ENCODE measurements at regions not wholly inside any gene's neighbourhood (a gene's known extent, or its start where the extent isn't known, plus 50 kb on each side); places are given as distances from the start of the nearest gene placed in this dataset.
"Not testable (repeated sequence)": the region's sequence is repeated elsewhere in the genome, so short reads cannot be mapped to it uniquely, and the experiment has no call there.

- not testable (repeated sequence) for H3K36me3 ChIP-seq (replicated peaks; ENCODE audit: insufficient read depth, low read depth); H3K9me2 ChIP-seq (replicated peaks; ENCODE audit: insufficient read depth); H3K79me2 ChIP-seq; H3K27ac ChIP-seq; H3K4me2 ChIP-seq; H3K4me1 ChIP-seq (ENCODE audit: insufficient read depth); H3K27me3 ChIP-seq; H3K9me3 ChIP-seq (ENCODE audit: low read depth); H3K4me3 ChIP-seq; DNase-seq (ENCODE audit: low spot score); H2AFZ ChIP-seq; H4K20me1 ChIP-seq (ENCODE audit: insufficient read depth, poor library complexity, severe bottlenecking)
- 70% methylated on average over 1 of the region's 1 CpG for WGBS (ENCODE audit: low lambda C conversion rate, missing lambda C conversion rate)
Observed at GRCh38 chr20:30297878-30298595, 959.4 kb upstream of the DEFB115 start.

GRCh38 chr20:30300220-30300642 lies 957.2 kb upstream of the DEFB115 start:
- not testable (repeated sequence) for H3K4me3 ChIP-seq; H4K20me1 ChIP-seq (ENCODE audit: insufficient read depth, poor library complexity, severe bottlenecking); H3K36me3 ChIP-seq (replicated peaks; ENCODE audit: insufficient read depth, low read depth); DNase-seq (ENCODE audit: low spot score); H3K9me3 ChIP-seq (ENCODE audit: low read depth); H2AFZ ChIP-seq; H3K4me2 ChIP-seq; H3K4me1 ChIP-seq (ENCODE audit: insufficient read depth); H3K79me2 ChIP-seq; H3K9me2 ChIP-seq (replicated peaks; ENCODE audit: insufficient read depth); H3K27me3 ChIP-seq; H3K27ac ChIP-seq
- WGBS (ENCODE audit: low lambda C conversion rate, missing lambda C conversion rate): 75% methylated on average over 21 of the region's 33 CpGs

GRCh38 chr20:30302786-30303185 lies 954.7 kb upstream of the DEFB115 start:
- not testable (repeated sequence) for H3K4me2 ChIP-seq; H4K20me1 ChIP-seq (ENCODE audit: insufficient read depth, poor library complexity, severe bottlenecking); H3K36me3 ChIP-seq (replicated peaks; ENCODE audit: insufficient read depth, low read depth); H3K27me3 ChIP-seq; H3K4me1 ChIP-seq (ENCODE audit: insufficient read depth); H3K4me3 ChIP-seq; H3K79me2 ChIP-seq; H3K9me3 ChIP-seq (ENCODE audit: low read depth); DNase-seq (ENCODE audit: low spot score); H2AFZ ChIP-seq; H3K9me2 ChIP-seq (replicated peaks; ENCODE audit: insufficient read depth); H3K27ac ChIP-seq

GRCh38 chr20:30309938-30310337 lies 947.5 kb upstream of the DEFB115 start:
- not testable (repeated sequence) for H3K27ac ChIP-seq; H4K20me1 ChIP-seq (ENCODE audit: insufficient read depth, poor library complexity, severe bottlenecking)

GRCh38 chr20:30310385-30310784 lies 947.1 kb upstream of the DEFB115 start:
- not testable (repeated sequence) for H3K4me1 ChIP-seq (ENCODE audit: insufficient read depth); H3K27ac ChIP-seq; H3K4me3 ChIP-seq; H3K27me3 ChIP-seq; H3K79me2 ChIP-seq; DNase-seq (ENCODE audit: low spot score); H4K20me1 ChIP-seq (ENCODE audit: insufficient read depth, poor library complexity, severe bottlenecking); H2AFZ ChIP-seq; H3K4me2 ChIP-seq; H3K36me3 ChIP-seq (replicated peaks; ENCODE audit: insufficient read depth, low read depth); H3K9me3 ChIP-seq (ENCODE audit: low read depth); H3K9me2 ChIP-seq (replicated peaks; ENCODE audit: insufficient read depth)
- WGBS (ENCODE audit: low lambda C conversion rate, missing lambda C conversion rate): 59% methylated on average over 2 of the region's 2 CpGs

More at GRCh38 chr20:30309938-30310337, 947.5 kb upstream of the DEFB115 start:
- H2AFZ ChIP-seq; H3K27me3 ChIP-seq; H3K4me3 ChIP-seq; H3K36me3 ChIP-seq (replicated peaks; ENCODE audit: insufficient read depth, low read depth); H3K9me2 ChIP-seq (replicated peaks; ENCODE audit: insufficient read depth); H3K79me2 ChIP-seq; H3K4me2 ChIP-seq; DNase-seq (ENCODE audit: low spot score); H3K4me1 ChIP-seq (ENCODE audit: insufficient read depth); H3K9me3 ChIP-seq (ENCODE audit: low read depth): not testable (repeated sequence)
- 18% methylated on average over 1 of the region's 1 CpG for WGBS (ENCODE audit: low lambda C conversion rate, missing lambda C conversion rate)

GRCh38 chr20:30312220-30312619 lies 945.2 kb upstream of the DEFB115 start:
- not testable (repeated sequence) for H3K36me3 ChIP-seq (replicated peaks; ENCODE audit: insufficient read depth, low read depth); H3K9me2 ChIP-seq (replicated peaks; ENCODE audit: insufficient read depth); H4K20me1 ChIP-seq (ENCODE audit: insufficient read depth, poor library complexity, severe bottlenecking); H3K27ac ChIP-seq; H2AFZ ChIP-seq; H3K4me1 ChIP-seq (ENCODE audit: insufficient read depth); H3K27me3 ChIP-seq; H3K79me2 ChIP-seq; H3K9me3 ChIP-seq (ENCODE audit: low read depth); DNase-seq (ENCODE audit: low spot score); H3K4me3 ChIP-seq; H3K4me2 ChIP-seq
- whole genome bisulfite sequencing (ENCODE audit: low lambda C conversion rate, missing lambda C conversion rate): 77% methylated on average over 4 of the region's 4 CpGs

- not testable (repeated sequence) for DNase-seq (ENCODE audit: low spot score); H3K4me2 ChIP-seq; H4K20me1 ChIP-seq (ENCODE audit: insufficient read depth, poor library complexity, severe bottlenecking); H3K4me1 ChIP-seq (ENCODE audit: insufficient read depth); H3K9me3 ChIP-seq (ENCODE audit: low read depth); H2AFZ ChIP-seq; H3K27ac ChIP-seq; H3K9me2 ChIP-seq (replicated peaks; ENCODE audit: insufficient read depth); H3K36me3 ChIP-seq (replicated peaks; ENCODE audit: insufficient read depth, low read depth); H3K4me3 ChIP-seq; H3K79me2 ChIP-seq; H3K27me3 ChIP-seq
- WGBS (ENCODE audit: low lambda C conversion rate, missing lambda C conversion rate): 29% methylated on average over 1 of the region's 1 CpG
Observed at GRCh38 chr20:30313660-30314059, 943.8 kb upstream of the DEFB115 start.

- not testable (repeated sequence) for H3K4me3 ChIP-seq; DNase-seq (ENCODE audit: low spot score); H3K79me2 ChIP-seq; H3K36me3 ChIP-seq (replicated peaks; ENCODE audit: insufficient read depth, low read depth); H3K27me3 ChIP-seq; H4K20me1 ChIP-seq (ENCODE audit: insufficient read depth, poor library complexity, severe bottlenecking); H3K27ac ChIP-seq; H3K4me2 ChIP-seq; H3K4me1 ChIP-seq (ENCODE audit: insufficient read depth); H3K9me2 ChIP-seq (replicated peaks; ENCODE audit: insufficient read depth); H2AFZ ChIP-seq; H3K9me3 ChIP-seq (ENCODE audit: low read depth)
- 93% methylated on average over 21 of the region's 23 CpGs for WGBS (ENCODE audit: low lambda C conversion rate, missing lambda C conversion rate)
Observed at GRCh38 chr20:30316063-30316462, 941.4 kb upstream of the DEFB115 start.

GRCh38 chr20:30316532-30317299 lies 940.7 kb upstream of the DEFB115 start:
- not testable (repeated sequence) for H3K4me2 ChIP-seq; DNase-seq (ENCODE audit: low spot score); H3K27me3 ChIP-seq; H2AFZ ChIP-seq; H3K9me2 ChIP-seq (replicated peaks; ENCODE audit: insufficient read depth); H3K4me1 ChIP-seq (ENCODE audit: insufficient read depth); H3K4me3 ChIP-seq; H3K36me3 ChIP-seq (replicated peaks; ENCODE audit: insufficient read depth, low read depth); H3K9me3 ChIP-seq (ENCODE audit: low read depth); H4K20me1 ChIP-seq (ENCODE audit: insufficient read depth, poor library complexity, severe bottlenecking); H3K79me2 ChIP-seq; H3K27ac ChIP-seq
- 90% methylated on average over 28 of the region's 47 CpGs for WGBS (ENCODE audit: low lambda C conversion rate, missing lambda C conversion rate)
